K562 (cell line): ENCODE measurements at regions not wholly inside any gene's neighbourhood (a gene's known extent, or its start where the extent isn't known, plus 50 kb on each side); places are given as distances from the start of the nearest gene placed in this dataset.
"Not testable (repeated sequence)": the region's sequence is repeated elsewhere in the genome, so short reads cannot be mapped to it uniquely, and the experiment has no call there.

Experiments
- ATAC-seq: fragments of 200-7000 bp; cut with Tn5 transposase; 3 replicates; pipeline ENCODE4 v1.9.1; 2020; ENCODE audit warnings: moderate library complexity
- BruUV-seq: library from RNA; stranded (reverse); fragments of 400-500 nt; replicated peaks from 2 replicates; lab custom pipeline; 2021; lab: Mats Ljungman, UMichigan
- CTCF ChIA-PET: fragments of 300-600 bp; formaldehyde crosslinking; extraction: SDS; loops from one replicate; lab custom pipeline; 2021; ENCODE audit warnings: low intra/inter-chr PET ratio; lab: Yijun Ruan, JAX
- POLR2A ChIA-PET: fragments of 300-600, 350-650 bp; sonication (Branson Sonifier 250); formaldehyde crosslinking; extraction: SDS; loops from one replicate; lab custom pipeline; 2021; ENCODE audit warnings: antibody characterized with exemption, inconsistent platforms; lab: Yijun Ruan, JAX
- DNase-seq, 4 experiments: peaks; one replicate each; pipeline versions ENCODE4 v3.0.0 to v3.0.0-alpha.2; 2011 to 2018; ENCODE audit warnings: low spot score in 3 of 4, mixed read lengths in 3 of 4; ENCODE audit errors: extremely low read depth in 1 of 4
- FAIRE-seq: peaks from 2 replicates; lab custom pipeline; 2011; peaks lifted over from hg19 to GRCh38; lab: Jason Lieb, UNC
- H2AFZ ChIP-seq: 2 replicates; pipeline ENCODE4 v1.6.0; 2011; ENCODE audit warnings: low read depth, low read length, control low read depth, inconsistent platforms
- H3K27ac ChIP-seq: fragments of 200-600 bp; 3 replicates; pipeline ENCODE4 v1.8.0; 2011; ENCODE audit warnings: low read depth, mild to moderate bottlenecking, control low read depth, inconsistent platforms, low read length, moderate library complexity, mixed read lengths; ENCODE audit errors: extremely low read depth
- H3K27me3 ChIP-seq, 2 experiments: fragments of 300-600 bp in 1 of 2; 2 replicates in 1 of 2; 3 replicates in 1 of 2; pipeline versions ENCODE4 v1.6.0 to v1.8.0; 2011; ENCODE audit warnings: inconsistent platforms in 2 of 2, low read length in 2 of 2, mild to moderate bottlenecking in 1 of 2, mixed read lengths in 1 of 2, moderate library complexity in 1 of 2; ENCODE audit not compliant: control insufficient read depth in 2 of 2, insufficient read depth in 2 of 2
- H3K36me3 ChIP-seq: fragments of 300-600 bp; 3 replicates; pipeline ENCODE4 v1.8.0; 2011; ENCODE audit warnings: mild to moderate bottlenecking, low read length, inconsistent platforms; ENCODE audit not compliant: control insufficient read depth, insufficient read depth
- H3K4me1 ChIP-seq, 2 experiments: fragments of 200-600 bp in 1 of 2; replicated peaks in 1 of 2; 2 replicates in 1 of 2; 3 replicates in 1 of 2; pipeline versions ENCODE4 v1.5.1 to v1.8.0; 2011; ENCODE audit warnings: inconsistent platforms in 2 of 2, low read length in 2 of 2, mild to moderate bottlenecking in 1 of 2, mixed read lengths in 1 of 2, moderate library complexity in 1 of 2; ENCODE audit not compliant: control insufficient read depth in 2 of 2, insufficient read depth in 2 of 2
- H3K4me2 ChIP-seq: 2 replicates; pipeline ENCODE4 v1.6.1; 2011; ENCODE audit warnings: low read length, control low read depth, inconsistent platforms, mixed read lengths; ENCODE audit not compliant: insufficient read depth
- H3K4me3 ChIP-seq: fragments of 200-600 bp; sonication (generic), shearing (Covaris generic); 2 replicates; pipeline ENCODE4 v1.5.1; 2016; ENCODE audit warnings: control low read depth, inconsistent platforms
- H3K79me2 ChIP-seq: fragments of 200-600 bp; 3 replicates; pipeline ENCODE4 v1.8.0; 2011; ENCODE audit warnings: low read length, inconsistent platforms; ENCODE audit not compliant: control insufficient read depth, insufficient read depth
- H3K9ac ChIP-seq, 2 experiments: 2 replicates each; pipeline versions ENCODE4 v1.6.0 to v1.6.1; 2011; ENCODE audit warnings: low read depth in 2 of 2, low read length in 2 of 2, control low read depth in 1 of 2, inconsistent platforms in 1 of 2, mild to moderate bottlenecking in 1 of 2, mixed read lengths in 1 of 2; ENCODE audit not compliant: insufficient read depth in 1 of 2
- H3K9me1 ChIP-seq: one replicate; pipeline ENCODE4 v1.6.0; 2011; ENCODE audit warnings: inconsistent platforms, mild to moderate bottlenecking, low read length, moderate library complexity; ENCODE audit not compliant: control insufficient read depth, insufficient read depth
- H3K9me3 ChIP-seq: replicated peaks from 2 replicates; pipeline ENCODE4 v1.5.1; 2011; ENCODE audit warnings: low read depth, low read length, inconsistent platforms; ENCODE audit not compliant: control insufficient read depth, insufficient read depth
- H4K20me1 ChIP-seq: replicated peaks from 2 replicates; pipeline ENCODE4 v1.6.1; 2011; ENCODE audit warnings: low read length, inconsistent platforms, mixed read lengths; ENCODE audit not compliant: control insufficient read depth, insufficient read depth
- WGBS: fragments of 100-300 bp; shearing (Covaris generic); methylation state at CpG from one replicate; pipeline ENCODE4 v1.1.6; 2016; ENCODE audit warnings: low coverage, mixed read lengths; ENCODE audit not compliant: insufficient coverage; ENCODE audit errors: missing lambda C conversion rate; 5-methylcytosine and 5-hydroxymethylcytosine counted together
- in situ Hi-C: fragments of 300-500 bp; cut with MboI; formaldehyde crosslinking; loops from 4 replicates; pipeline ENCODE4 v1.15.0; 2018; ENCODE audit warnings: inconsistent platforms, mixed read lengths
- intact Hi-C: fragments of 100-400 bp; cut with micrococcal nuclease; formaldehyde crosslinking; loops from 2 replicates; pipeline ENCODE4 v1.14.2; 2022

DNA sequence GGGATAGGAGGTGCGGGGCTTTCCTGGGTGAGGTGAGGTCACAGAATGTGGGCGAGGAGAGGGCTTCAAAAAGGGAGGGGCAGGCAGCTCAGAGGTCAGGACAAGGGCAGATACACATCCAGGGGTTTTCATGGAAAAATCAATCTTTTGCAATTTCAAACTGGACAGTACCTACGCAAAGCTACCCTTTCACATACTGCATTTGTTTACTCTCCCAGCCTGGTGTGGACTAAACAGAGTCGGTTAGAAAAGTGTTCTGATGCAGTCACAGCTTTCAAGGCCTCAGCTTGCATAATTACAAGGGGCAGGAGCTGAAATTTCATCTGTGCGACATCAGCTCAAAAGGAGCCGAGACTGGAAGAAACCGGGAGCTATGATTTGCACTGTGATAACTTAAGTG lies 309.9 kb upstream of the SOX1 start:
- CTCF ChIA-PET = not testable (repeated sequence)

DNA sequence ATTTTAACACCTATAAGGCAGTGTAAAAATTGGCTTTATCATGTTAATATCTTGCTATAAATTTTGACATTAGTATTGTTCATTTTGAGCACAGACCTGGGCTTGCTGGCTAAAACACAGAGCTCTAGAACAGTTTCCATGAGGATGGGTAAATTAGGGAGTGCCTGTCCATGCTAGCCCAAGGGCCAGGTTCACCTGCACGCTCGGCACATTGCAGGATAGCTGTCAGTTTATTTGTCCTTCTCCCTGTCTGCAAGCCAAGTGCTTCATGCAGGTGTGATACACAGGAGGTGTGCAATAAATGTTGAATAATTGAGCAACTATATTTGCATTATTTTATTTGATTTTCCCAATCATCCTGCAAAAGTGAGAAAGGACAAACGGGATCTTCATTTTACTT lies 309.3 kb upstream of the SOX1 start:
- 0% methylated on average over 2 of the region's 3 CpGs for WGBS
- DNase-seq, FAIRE-seq, ATAC-seq, H3K4me2 ChIP-seq, H3K79me2 ChIP-seq, H3K4me3 ChIP-seq, H2AFZ ChIP-seq, H3K27ac ChIP-seq, POLR2A ChIA-PET, H3K27me3 ChIP-seq, H3K36me3 ChIP-seq, H3K9me1 ChIP-seq, CTCF ChIA-PET, BruUV-seq, H3K4me1 ChIP-seq, intact Hi-C loops, H3K9me3 ChIP-seq, H3K9ac ChIP-seq, H4K20me1 ChIP-seq: not testable (repeated sequence)
- in situ Hi-C loops = loop anchor here (10.0 kb wide), 1 partner anchor 93 kb away; no protein-coding TSS in a partner anchor

More for the DNA sequence above, 309.9 kb upstream of the SOX1 start:
- H2AFZ ChIP-seq, H3K9me3 ChIP-seq, H3K9ac ChIP-seq, H3K4me2 ChIP-seq, H3K4me3 ChIP-seq, intact Hi-C loops, H3K9me1 ChIP-seq, DNase-seq, FAIRE-seq, H4K20me1 ChIP-seq, H3K27me3 ChIP-seq, ATAC-seq, H3K27ac ChIP-seq, H3K36me3 ChIP-seq, POLR2A ChIA-PET, BruUV-seq, H3K79me2 ChIP-seq, H3K4me1 ChIP-seq: not testable (repeated sequence)
- no CpG with 5 or more reads among the region's 7 CpGs for WGBS
- in situ Hi-C loops = loop anchor here (10.0 kb wide), 1 partner anchor 92 kb away; no protein-coding TSS in a partner anchor

DNA sequence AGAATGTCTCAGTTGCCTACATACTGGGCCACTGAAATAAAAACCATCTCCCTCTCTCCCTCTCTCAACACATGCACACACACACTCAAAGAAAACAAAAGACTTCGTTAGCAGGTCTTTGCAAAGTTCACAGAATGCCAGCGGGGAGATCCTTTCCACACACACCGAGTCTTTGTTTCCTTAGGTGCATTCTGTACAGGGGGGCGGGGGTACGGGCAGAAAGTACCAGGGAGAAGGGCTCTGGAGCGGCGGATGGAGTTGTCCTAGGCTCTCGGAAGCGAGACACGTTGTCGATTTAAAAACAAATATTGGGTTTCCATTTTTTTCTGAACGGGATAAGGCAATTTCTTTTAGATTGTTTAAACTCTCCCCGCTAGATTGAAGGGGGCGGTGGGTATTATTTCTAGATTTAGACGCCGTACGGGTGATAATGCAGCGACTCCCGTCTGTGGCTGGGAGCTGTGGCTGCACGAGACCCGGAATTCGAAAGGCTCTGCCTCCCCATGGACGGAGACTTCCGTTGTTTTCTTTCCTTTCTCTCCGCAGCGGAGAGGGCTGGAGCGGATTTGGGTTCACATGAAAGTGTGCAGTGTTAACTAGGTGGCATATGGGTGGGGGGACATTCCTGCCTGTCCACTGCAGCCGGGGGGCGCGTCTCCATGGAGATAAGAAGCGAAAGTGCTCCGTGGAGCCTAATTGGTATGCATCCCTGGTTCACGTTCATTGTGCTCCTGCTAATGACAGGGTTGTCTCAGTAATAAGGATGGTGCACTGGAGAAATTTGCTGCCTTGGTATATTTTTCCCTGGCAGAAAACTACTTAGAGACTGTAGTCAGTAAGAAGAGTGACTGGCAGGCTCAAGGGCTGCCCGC lies 303.7 kb upstream of the SOX1 start:
- no CpG with 5 or more reads among the region's 34 CpGs for WGBS
- CTCF ChIA-PET, BruUV-seq: not testable (repeated sequence)

DNA sequence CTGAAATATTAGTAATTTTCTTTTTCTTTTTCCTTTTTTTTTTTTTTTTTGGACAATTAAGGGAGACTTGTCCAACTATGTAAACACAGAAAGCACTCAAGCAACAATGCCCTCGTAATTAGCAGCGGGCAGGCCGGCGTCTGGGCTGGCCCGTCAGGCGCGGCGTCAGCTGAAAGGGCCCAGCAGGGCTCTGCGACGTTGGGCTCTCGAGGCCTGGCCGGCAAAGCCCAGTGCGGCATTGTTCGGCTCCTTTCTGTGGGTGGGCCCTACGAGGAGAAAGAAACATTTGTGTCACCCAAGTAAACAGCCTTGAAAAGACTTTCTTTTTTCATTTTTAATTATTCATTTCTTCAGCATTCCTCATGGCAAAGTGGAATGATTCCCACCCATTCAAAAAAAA lies 302.4 kb upstream of the SOX1 start:
- no CpG with 5 or more reads among the region's 15 CpGs for WGBS
- H3K4me1 ChIP-seq, H3K4me2 ChIP-seq, H3K27me3 ChIP-seq, H4K20me1 ChIP-seq, DNase-seq, CTCF ChIA-PET, H3K4me3 ChIP-seq, H2AFZ ChIP-seq, H3K27ac ChIP-seq, ATAC-seq, H3K79me2 ChIP-seq, FAIRE-seq, H3K9ac ChIP-seq, intact Hi-C loops, in situ Hi-C loops, H3K9me1 ChIP-seq, H3K36me3 ChIP-seq, POLR2A ChIA-PET, H3K9me3 ChIP-seq, BruUV-seq: not testable (repeated sequence)

More for the DNA sequence above, 303.7 kb upstream of the SOX1 start:
- H3K4me2 ChIP-seq, intact Hi-C loops, in situ Hi-C loops, H2AFZ ChIP-seq, H3K9me1 ChIP-seq, H4K20me1 ChIP-seq, H3K4me1 ChIP-seq, H3K9ac ChIP-seq, H3K79me2 ChIP-seq, ATAC-seq, H3K36me3 ChIP-seq, FAIRE-seq, DNase-seq, H3K27ac ChIP-seq, H3K4me3 ChIP-seq, H3K27me3 ChIP-seq, H3K9me3 ChIP-seq, POLR2A ChIA-PET: not testable (repeated sequence)
